Fibroblast of the aortic adventitia (primary cell): ENCODE measurements at regions not wholly inside any gene's neighbourhood (a gene's known extent, or its start where the extent isn't known, plus 50 kb on each side); places are given as distances from the start of the nearest gene placed in this dataset.

ENCODE experiments used
- DNase-seq: peaks from one replicate; pipeline ENCODE4 v3.0.0-alpha.2; 2010; ENCODE audit warnings: low read depth
- H3K4me3 ChIP-seq: 2 replicates; pipeline ENCODE4 v1.5.1; 2011; ENCODE audit warnings: low read depth, mild to moderate bottlenecking, control low read depth, low read length, moderate library complexity
- TF ChIP-seq, protein P1 (sequence below): IDR thresholded peaks from 2 replicates; pipeline ENCODE4 v1.5.1; 2011; ENCODE audit warnings: mild to moderate bottlenecking, low read length, control low read depth, inconsistent platforms; ENCODE audit not compliant: insufficient read depth

DNA sequence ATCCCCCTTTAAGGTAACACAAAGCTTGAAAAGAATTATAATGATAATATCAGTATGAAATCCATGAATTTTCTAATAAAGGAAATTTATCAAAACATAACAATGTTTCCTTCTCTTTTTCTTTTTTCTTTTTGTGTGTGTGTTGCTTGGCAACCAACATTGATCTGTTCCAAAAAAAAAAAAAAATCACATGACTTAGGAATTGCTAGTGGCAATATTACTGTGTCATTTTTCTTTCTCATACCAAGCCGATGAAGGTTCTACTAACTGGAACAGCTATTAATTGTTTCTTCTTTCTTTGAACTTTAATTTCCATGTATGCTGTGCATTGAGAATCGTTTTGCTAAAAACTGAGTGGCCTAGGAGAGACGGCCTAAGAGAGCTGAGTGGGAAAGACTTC, 317.7 kb upstream of the ONECUT1 start:
- DNase-seq, result no peak
- H3K4me3 ChIP-seq, result no peak overlapping the region
- TF ChIP-seq, protein P1, sequence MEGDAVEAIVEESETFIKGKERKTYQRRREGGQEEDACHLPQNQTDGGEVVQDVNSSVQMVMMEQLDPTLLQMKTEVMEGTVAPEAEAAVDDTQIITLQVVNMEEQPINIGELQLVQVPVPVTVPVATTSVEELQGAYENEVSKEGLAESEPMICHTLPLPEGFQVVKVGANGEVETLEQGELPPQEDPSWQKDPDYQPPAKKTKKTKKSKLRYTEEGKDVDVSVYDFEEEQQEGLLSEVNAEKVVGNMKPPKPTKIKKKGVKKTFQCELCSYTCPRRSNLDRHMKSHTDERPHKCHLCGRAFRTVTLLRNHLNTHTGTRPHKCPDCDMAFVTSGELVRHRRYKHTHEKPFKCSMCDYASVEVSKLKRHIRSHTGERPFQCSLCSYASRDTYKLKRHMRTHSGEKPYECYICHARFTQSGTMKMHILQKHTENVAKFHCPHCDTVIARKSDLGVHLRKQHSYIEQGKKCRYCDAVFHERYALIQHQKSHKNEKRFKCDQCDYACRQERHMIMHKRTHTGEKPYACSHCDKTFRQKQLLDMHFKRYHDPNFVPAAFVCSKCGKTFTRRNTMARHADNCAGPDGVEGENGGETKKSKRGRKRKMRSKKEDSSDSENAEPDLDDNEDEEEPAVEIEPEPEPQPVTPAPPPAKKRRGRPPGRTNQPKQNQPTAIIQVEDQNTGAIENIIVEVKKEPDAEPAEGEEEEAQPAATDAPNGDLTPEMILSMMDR, result no peak

DNA sequence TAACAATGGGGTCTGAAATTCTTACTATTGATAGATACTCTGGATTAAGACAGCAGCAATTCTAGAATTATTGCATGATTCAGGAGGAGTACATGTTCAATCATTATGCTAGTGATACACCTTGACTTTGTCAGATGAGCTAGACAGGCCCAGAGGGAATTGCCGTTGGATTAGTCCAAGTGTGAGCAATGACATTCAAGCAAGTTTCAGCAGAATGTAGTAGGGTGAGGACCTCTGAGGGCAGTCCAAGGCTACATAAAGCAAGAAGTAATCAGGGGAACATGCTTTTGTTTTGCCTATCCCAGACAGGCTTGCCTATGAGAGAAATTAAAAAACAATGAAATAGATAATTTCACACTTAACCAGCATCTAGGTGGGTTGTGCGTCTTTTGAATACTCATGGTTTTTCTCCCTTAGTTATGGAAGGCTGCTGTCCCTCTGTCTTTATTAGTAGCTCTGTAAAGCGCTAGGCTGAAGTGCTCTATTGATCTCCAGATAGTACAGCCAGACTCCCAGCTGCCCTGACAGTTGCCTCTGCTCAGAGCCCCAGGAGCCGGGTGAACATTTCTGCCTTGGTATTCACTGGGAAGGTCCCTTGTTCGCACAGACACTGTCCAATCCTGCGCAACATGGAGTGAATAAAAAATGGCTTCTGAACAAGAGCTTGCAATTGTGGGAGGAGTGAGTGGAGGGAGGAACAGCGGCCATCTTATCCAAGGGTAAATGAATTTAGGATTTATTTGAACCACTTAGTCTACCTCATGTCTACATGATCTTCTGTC, 316.6 kb upstream of the ONECUT1 start:
- TF ChIP-seq, protein P1, result no peak
- no peak for DNase-seq
- no peak overlapping the region for H3K4me3 ChIP-seq

DNA sequence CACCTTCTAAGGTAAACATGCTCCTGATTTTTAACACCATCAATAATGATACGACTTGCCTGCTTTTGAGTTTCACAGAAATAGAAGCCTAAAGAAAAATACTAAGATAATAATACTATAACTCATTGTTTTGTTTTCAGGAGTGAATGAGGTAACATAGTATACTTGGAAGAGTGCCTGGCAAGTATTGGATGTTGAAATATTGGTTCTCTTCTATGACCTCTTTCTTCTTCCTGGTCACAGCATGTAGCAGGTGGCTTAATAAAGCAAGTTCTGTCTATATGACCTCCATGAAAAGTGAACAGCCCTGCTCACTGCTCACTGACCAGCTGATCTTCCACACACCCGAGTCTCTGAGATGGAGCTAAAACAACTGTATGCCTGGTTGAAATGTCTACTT, 312.3 kb upstream of the ONECUT1 start:
- H3K4me3 ChIP-seq, result no peak overlapping the region
- TF ChIP-seq, protein P1, result no peak
- no peak for DNase-seq

DNA sequence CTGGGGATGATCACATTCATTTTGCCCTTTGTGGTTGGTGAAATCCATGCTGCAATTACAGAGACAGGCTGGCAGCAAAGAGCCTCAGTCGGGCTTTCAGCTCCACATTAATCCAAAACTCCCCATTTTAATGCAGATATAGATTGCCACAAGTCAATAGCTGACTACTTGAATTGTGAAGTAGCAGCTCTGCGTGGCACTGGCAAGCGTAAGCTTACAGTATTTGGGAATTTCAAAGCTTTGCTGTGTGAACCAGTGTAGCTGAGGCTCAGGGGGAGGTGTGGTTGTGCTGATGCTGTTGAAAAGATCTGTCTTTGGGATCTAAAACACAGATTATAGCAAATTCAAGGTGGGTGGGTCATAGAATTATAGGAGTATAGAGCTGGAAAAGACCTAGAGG, 290.3 kb upstream of the ONECUT1 start:
- TF ChIP-seq, protein P1, result no peak
- H3K4me3 ChIP-seq, result no peak overlapping the region
- DNase-seq, result no peak

DNA sequence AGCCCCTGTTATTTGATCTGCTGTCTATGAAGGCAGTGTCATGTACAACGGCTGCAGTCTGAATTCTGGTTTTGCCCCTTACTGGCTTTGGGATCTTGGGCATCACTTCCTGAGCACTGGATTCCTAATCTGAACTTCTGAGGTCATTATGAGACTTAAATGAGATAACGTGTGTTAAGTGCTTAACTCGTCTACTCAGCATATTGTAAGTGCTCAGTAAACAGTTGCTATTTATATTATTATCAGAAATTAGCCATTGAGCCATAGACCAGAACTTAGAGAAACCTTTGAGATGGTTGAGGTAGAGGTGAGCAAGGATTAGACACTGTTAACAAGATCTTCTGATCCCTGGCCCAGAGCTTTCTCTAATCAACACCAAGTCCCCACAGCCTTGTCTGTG, 284.1 kb upstream of the ONECUT1 start:
- H3K4me3 ChIP-seq, result no peak overlapping the region
- DNase-seq, result no peak
- TF ChIP-seq, protein P1, result no peak

DNA sequence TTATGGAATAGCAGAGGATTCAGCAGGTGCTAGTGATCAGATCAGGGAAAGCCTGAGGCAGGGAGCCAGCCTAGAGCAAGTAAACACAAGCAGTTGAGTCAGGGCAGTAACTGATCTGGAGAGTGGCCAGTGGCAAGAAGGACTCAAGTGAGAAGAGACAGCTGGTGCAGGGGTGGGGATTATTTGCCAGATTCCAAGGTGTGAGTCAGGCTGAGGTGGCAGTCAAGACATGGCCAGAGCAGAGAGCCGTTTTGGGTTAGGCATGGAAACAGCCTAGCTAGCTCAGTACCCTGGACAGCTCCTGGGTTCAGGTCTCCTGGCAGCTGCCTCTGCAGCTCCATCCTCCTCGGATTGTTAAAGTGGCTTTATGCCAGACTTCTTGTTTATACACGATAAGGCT, 281.9 kb upstream of the ONECUT1 start:
- TF ChIP-seq, protein P1, result no peak
- peak; percentile 18 for DNase-seq
- H3K4me3 ChIP-seq, result no peak overlapping the region

DNA sequence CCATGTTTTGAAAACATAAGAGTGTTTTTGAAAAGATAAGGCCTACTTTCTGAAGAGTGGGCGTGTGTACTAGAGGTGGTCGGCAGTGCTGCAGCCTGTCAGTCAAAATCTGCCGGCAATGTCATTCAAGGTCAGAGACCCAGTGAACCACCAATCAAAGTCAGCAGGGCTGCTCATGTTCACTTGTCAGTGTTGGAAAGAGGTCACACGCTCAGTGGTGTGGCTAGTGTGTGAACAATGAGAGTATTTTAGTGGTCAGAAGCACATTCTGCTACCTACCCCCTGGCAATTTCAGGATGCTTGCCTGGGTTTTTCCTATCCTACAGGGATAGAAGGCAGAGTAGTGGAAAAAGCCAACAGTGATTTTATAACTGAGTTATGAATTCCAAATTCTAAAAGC, 278.5 kb upstream of the ONECUT1 start:
- DNase-seq, result no peak
- no peak overlapping the region for H3K4me3 ChIP-seq
- TF ChIP-seq, protein P1, result no peak
